Stomach smooth muscle (tissue), 2 donors: ENCODE measurements at regions not wholly inside any gene's neighbourhood (a gene's known extent, or its start where the extent isn't known, plus 50 kb on each side); places are given as distances from the start of the nearest gene placed in this dataset.

Source experiments
- H3K27ac ChIP-seq: one replicate; pipeline ENCODE4 v1.7.0; 2013; ENCODE audit warnings: mild to moderate bottlenecking, low read length, inconsistent platforms
- H3K27me3 ChIP-seq, 2 donors: one replicate each; pipeline ENCODE4 v1.7.0; 2013; ENCODE audit warnings: low read length in 2 of 2; ENCODE audit not compliant: insufficient read depth in 2 of 2, control insufficient read depth in 1 of 2
- H3K36me3 ChIP-seq, 2 donors: one replicate each; pipeline ENCODE4 v1.7.0; 2013; ENCODE audit warnings: low read length in 2 of 2; ENCODE audit not compliant: control insufficient read depth in 2 of 2, insufficient read depth in 2 of 2
- H3K4me1 ChIP-seq: one replicate; pipeline ENCODE4 v1.7.0; 2013; ENCODE audit warnings: low read length; ENCODE audit not compliant: control insufficient read depth, insufficient read depth
- H3K4me3 ChIP-seq, 2 donors: one replicate each; pipeline ENCODE4 v1.7.0; 2013; ENCODE audit warnings: low read length in 2 of 2
- H3K9ac ChIP-seq, 2 donors: one replicate each; pipeline ENCODE4 v1.7.0; 2013; ENCODE audit warnings: low read length in 2 of 2, mild to moderate bottlenecking in 1 of 2
- H3K9me3 ChIP-seq, 2 donors: one replicate each; pipeline ENCODE4 v1.7.0; 2013; ENCODE audit warnings: low read length in 2 of 2; ENCODE audit not compliant: control insufficient read depth in 2 of 2
- donor health status: healthy.
- donor health status: Pancreatic carcinoma.

DNA sequence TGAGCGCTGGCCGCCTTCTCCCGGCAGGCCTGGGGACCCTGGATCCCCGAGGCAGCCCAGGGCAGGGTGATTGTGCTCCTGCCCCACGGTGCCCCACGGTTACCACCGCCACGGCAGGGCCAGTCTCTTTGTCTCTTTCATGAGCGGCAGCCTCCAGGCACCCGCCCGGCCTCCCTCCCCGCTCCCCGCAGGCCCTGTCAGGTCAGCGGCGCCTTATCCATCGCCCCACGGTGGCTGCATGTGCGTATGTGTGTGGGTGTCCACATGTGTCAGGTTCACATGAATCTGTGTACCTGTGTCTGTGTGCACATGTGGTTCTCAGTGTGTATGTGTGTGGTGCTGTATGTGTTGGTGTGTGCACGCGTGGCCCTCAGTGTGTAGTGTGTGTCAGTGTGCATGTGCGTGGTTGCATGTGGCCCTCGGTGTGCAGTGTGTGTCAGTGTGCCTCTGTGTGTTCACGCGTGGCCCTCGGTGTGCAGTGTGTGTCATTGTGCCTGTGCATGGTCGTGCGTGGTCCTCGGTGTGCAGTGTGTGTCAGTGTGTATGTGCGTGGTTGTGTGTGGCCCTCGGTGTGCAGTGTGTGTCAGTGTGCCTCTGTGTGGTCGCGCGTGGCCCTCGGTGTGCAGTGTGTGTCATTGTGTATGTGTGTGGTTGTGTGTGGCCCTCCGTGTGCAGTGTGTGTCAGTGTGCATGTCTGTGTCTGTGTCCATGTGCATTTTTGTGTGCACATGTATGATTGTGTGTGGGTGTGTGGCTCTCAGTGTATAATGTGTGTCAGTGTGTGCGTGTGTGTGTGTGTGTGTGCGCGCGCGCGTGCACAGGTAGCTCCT, 239.2 kb upstream of the GSE1 start:
- H3K27ac ChIP-seq = no peak overlapping the region
- no peak overlapping the region for H3K4me3 ChIP-seq
- H3K36me3 ChIP-seq = no peaks in the 10 kb centered on the region
- H3K4me1 ChIP-seq = peaks cover 85% of the 10 kb centered on the region
- no peak overlapping the region for H3K9ac ChIP-seq
- no peaks in the 10 kb centered on the region for H3K27me3 ChIP-seq
- H3K9me3 ChIP-seq = no peaks in the 10 kb centered on the region

DNA sequence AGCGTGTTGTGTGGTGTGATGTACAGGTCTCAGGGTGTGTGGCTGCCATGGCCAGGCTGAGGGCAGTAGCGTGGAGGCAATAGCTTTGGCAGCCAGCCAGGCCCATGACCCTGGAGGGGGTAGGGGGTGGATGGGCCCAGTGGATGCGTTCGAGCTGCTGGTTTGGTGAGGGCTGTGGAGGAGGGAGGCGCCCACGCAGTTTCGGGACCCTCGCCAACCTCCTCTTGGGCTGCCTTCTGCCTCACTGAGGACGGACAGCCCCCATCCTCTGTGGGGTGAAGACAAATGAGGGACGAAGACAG, 238.6 kb upstream of the GSE1 start:
- H3K36me3 ChIP-seq = no peaks in the 10 kb centered on the region
- H3K27me3 ChIP-seq = no peaks in the 10 kb centered on the region
- no peak overlapping the region for H3K4me3 ChIP-seq
- H3K9me3 ChIP-seq = no peaks in the 10 kb centered on the region
- H3K4me1 ChIP-seq = peaks cover 88% of the 10 kb centered on the region
- H3K27ac ChIP-seq = no peak overlapping the region
- H3K9ac ChIP-seq = no peak overlapping the region

DNA sequence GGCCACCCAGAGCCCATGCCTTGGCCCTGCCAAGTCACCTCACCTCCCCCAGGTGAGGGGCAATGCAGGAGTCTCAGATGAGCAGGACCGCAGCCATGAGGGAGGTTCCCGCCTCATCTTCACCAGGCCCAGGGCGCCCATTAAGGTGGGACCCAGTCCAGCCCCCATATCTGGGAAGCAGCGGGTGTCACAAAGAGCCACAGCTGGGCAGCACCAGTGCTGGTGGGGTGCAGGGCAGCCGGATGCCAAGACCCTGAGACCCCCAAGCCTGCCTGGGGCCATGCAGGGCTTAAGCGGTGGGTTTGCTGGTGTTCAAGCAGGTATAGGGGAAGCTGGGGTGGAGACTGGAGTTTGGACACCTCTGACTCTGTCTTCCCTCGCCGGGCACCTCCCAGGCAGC, 237.8 kb upstream of the GSE1 start:
- Histone ChIP-seq H3K27ac (peak overlapping the region; percentile 71), H3K9me3 (no peaks in the 10 kb centered on the region), H3K4me1 (peaks cover 86% of the 10 kb centered on the region)

DNA sequence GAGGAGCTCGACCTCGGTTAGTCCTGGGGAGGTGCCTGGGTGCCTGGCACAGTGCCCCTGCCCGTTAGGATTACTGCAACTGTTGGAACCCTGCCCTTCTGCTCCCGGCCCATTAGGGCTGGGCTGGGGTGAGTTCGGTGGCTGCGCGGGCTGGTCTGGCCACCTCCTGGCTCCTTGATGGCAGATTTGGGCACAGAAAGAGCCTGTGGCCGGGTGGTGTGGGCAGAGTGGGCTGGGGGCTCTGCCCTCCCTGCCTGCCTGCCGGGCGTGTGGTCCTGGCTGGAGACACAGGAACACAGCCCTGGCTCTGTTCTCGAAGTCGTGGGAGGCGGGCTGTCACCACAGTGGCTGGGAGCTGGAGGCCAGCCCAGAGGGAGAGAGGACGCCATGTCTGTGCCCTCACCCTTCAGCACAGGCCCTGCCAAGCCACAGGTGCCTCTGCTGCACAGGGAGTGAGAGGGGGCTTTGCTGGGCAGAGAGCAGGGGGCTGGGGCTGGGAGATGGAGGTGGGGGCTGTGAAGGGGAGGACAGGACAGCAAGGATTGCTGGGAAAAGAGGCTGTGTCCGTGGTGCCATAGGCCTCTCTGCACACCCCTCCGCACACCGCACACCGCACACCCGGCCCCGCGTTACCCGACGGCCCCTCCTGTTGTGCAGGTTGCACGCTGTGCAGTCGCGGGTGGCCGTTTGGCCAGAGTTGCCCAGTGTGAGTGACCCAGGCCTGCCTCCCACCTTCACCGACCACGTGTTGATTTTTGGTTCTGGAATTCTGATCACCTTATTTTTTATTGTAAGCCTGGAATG, 236.6 kb upstream of the GSE1 start:
- H3K9me3 ChIP-seq = no peaks in the 10 kb centered on the region
- H3K9ac ChIP-seq = peak overlapping the region; percentile 26 to 60
- peak overlapping the region in 1 of 2 donors; percentile 40 for H3K4me3 ChIP-seq
- peak overlapping the region; percentile 71 for H3K27ac ChIP-seq
- no peaks in the 10 kb centered on the region for H3K27me3 ChIP-seq
- no peaks in the 10 kb centered on the region for H3K36me3 ChIP-seq
- peaks cover 80% of the 10 kb centered on the region for H3K4me1 ChIP-seq

More for the DNA sequence above, 237.8 kb upstream of the GSE1 start:
- Histone ChIP-seq H3K9ac (no peak overlapping the region), H3K4me3 (no peak overlapping the region), H3K36me3 (no peaks in the 10 kb centered on the region), H3K27me3 (no peaks in the 10 kb centered on the region)

DNA sequence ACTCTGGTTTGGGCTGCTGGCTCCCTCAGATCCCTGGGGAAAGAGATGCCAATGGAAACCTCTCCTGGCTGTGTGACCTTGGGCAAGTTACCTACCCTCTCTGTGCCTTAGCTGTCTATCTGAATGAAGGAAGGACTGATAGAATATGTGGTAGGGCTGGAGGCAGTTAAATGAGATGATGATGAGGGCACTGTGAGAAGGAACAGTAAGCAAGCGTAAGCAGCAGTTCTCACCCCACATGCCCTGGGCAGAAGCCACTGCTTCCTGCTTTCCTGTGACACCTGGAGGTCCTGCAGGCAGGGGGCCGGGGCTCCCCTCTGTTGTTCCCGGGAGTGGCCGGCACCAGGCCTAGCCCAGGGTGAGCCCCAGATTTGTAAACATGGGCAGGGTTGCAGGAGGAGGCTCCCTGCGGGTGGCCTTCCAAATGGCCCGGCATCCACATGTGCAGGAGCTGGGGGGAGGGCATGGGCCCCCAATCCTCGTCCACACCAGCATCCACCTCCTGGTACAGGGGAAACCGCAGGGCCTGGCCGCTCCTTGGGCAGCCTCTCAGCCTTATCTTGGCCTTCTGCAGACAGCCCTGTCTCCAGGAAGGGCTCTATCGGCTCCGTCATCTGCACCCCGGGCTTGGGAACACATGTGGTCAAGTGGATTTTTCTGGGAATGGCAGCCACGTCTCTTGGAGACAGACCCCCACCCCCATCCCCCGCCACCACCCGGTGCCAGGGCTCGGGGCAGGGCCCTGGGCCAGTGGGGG, 235.6 kb upstream of the GSE1 start:
- H3K9me3 ChIP-seq = no peaks in the 10 kb centered on the region
- H3K4me3 ChIP-seq = no peak overlapping the region
- no peaks in the 10 kb centered on the region for H3K36me3 ChIP-seq
- no peaks in the 10 kb centered on the region for H3K27me3 ChIP-seq
- H3K4me1 ChIP-seq = peaks cover 81% of the 10 kb centered on the region
- H3K9ac ChIP-seq = no peak overlapping the region
- peak overlapping the region; percentile 71 for H3K27ac ChIP-seq

DNA sequence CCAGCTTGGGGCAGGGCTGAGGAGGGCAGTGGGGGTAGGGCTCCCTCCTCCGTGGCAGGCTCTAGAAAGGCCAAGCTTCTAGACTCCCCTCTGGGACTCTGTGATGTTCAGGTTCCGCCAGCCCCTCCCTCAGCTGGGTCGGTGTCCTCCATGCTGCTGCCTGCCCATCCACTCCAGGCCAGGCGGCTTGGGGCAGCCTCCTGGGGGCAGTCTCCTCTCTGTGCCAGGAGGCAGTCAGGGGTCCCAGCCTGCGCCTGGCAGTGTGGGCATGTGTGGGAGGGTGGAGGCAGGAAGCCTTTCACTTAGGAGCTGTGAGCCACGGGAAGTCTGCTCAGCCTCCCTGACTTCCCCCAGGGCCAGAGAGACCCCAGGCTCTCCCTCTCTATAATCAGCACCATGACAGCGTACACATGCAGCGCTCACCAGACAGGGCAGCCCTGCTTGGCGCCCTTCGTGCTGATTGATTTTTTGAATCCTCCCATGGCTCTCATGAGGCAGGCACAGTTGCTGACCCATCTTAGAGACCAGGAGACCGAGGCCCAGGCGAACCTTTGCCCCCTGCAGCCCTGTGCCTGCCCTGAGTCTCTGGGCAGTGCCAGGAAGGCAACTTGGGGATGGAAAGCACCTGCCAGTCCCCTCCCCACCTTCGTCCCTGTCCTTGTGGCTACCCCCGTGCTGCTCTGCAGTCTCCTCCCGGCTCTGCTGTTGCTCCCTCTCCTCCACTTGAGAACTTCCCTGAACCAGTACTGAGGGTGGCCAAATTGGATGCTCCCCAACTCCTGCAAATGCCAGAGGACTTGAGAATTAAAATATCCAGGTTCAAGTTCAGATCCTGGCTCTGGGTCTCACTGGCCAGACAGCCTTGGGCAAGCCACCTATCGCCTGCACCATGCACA, 234.7 kb upstream of the GSE1 start:
- Histone ChIP-seq H3K36me3 (no peaks in the 10 kb centered on the region), H3K27me3 (no peaks in the 10 kb centered on the region), H3K9me3 (no peaks in the 10 kb centered on the region), H3K9ac (no peak overlapping the region), H3K27ac (no peak overlapping the region), H3K4me1 (peaks cover 79% of the 10 kb centered on the region), H3K4me3 (no peak overlapping the region)

DNA sequence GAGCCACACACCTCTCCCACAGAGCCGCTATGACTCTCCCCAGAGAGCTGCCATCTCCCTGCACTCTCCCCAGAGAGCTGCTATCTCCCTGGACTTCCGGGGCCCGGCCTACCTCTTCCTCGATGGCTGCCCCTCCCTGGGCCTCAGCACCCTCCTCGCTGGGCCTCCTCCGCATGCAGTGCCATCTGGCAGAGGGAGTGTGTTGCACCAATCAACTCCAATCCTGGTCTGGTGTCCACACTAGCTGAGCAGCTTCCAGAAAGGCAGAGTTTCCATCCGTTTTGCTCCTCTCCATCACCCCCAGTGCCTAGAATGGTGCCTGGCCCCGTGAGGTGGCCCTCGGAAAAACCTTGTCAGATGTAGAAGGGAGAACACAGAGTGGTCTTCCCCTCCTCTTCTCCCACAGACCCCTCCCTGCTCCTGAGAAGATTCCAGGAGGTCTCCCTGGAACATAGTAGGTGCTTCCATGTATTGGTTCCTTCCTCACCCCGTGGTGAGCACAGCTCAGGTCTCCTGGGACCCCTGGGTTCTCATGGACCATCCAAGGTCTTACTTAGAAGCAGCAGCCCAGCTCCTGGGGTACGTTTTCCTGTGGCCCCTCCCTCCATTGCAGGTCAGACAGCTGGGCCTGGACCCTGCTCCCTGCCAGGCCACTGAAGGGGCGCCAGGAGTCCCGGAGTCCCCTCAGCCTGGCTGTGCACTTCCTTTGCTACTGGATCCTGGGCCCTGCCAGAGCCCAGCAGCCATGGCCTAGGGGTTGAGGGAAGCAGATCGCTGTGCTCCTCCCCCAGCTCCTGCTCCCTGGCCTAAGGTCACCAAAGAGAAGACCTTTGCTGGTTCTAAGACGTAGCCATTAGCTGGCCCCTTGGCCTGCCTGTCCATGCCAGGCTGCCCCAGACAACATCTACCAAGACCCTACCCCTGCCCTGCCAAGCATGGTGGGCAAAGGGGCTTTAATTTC, 233.8 kb upstream of the GSE1 start:
- Histone ChIP-seq H3K27me3 (no peaks in the 10 kb centered on the region), H3K4me3 (no peak overlapping the region), H3K9ac (no peak overlapping the region), H3K36me3 (no peaks in the 10 kb centered on the region), H3K4me1 (peaks cover 76% of the 10 kb centered on the region), H3K9me3 (no peaks in the 10 kb centered on the region), H3K27ac (no peak overlapping the region)

DNA sequence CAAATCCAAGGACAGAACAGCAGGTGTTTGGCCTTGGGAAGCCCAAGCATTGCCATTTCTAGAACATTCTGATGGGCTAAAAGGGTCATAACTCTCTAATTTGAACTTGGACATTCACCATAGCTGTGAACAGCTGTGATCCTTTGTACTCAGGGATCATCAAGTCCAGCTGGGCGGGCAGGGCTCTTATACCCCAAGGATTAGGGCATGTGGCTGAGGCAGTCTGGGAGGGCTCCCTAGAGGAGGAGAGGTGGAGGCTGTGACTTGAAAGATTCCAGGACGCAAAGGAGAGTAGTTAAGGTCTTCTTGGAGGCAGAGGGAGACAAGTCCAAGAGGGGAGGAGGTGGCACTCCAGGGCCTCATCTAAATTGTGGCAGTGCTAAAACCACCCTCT, 233.1 kb upstream of the GSE1 start:
- H3K4me1 ChIP-seq = peaks cover 77% of the 10 kb centered on the region
- no peaks in the 10 kb centered on the region for H3K27me3 ChIP-seq
- H3K36me3 ChIP-seq = no peaks in the 10 kb centered on the region
- no peak overlapping the region for H3K27ac ChIP-seq
- H3K4me3 ChIP-seq = no peak overlapping the region
- no peaks in the 10 kb centered on the region for H3K9me3 ChIP-seq
- no peak overlapping the region for H3K9ac ChIP-seq

DNA sequence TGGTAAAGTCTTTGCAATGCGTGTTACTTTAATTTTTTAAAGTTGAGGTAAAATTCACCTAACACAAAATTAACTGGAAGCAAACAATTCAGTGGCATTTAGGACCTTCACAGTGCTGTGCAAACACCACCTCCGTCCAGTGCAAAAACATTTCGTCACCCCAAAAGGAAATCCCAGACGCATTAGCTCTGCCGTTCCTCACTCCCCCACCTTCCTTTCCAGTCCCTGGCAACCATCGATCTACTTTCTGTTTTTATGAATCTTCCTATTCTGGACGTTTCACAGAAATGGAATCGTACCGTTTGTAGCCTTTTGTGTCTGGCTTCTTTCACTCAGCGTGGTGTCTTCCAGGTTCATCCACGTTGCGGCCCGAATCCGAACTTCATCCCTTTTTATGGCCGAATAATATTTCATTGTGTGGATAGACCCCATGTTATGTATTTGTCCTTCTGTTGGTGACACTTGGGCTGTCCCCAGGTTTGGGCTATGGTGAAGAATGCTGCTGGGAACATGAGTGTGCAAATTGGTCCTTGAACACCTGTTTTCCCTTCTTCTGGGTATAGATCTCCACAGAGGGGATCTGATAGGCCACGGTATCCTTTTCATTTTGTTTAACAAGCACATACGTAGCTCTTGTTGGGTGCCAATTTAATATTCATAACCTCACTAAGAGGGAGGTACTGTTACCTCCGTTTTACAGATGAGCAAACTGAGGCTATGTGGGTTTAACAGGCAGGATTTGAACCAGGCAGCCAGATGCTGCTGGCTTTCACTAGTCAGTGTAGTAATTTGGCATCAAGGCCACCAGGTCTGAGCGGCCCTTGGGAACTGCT, 232.0 kb upstream of the GSE1 start:
- H3K27me3 ChIP-seq = no peaks in the 10 kb centered on the region
- H3K36me3 ChIP-seq = no peaks in the 10 kb centered on the region
- no peaks in the 10 kb centered on the region for H3K9me3 ChIP-seq
- H3K27ac ChIP-seq = peak overlapping the region; percentile 37
- H3K4me3 ChIP-seq = no peak overlapping the region
- peak overlapping the region in 1 of 2 donors; percentile 47 for H3K9ac ChIP-seq
- H3K4me1 ChIP-seq = peaks cover 72% of the 10 kb centered on the region
